GM12891 (cell line): ENCODE measurements at regions not wholly inside any gene's neighbourhood (a gene's known extent, or its start where the extent isn't known, plus 50 kb on each side); places are given as distances from the start of the nearest gene placed in this dataset.

Source experiments
- DNase-seq: peaks from one replicate; pipeline ENCODE4 v3.0.0; 2011; ENCODE audit warnings: low spot score; ENCODE audit not compliant: insufficient read length
- FAIRE-seq: peaks from 2 replicates; lab custom pipeline; 2011; peaks lifted over from hg19 to GRCh38; lab: Jason Lieb, UNC
- PAX5 ChIP-seq: IDR thresholded peaks from 2 replicates; pipeline ENCODE4 v1.6.1; 2011; ENCODE audit warnings: low read length, moderate library complexity, mild to moderate bottlenecking; ENCODE audit not compliant: insufficient read depth, severe bottlenecking
- POLR2A ChIP-seq: IDR thresholded peaks from 2 replicates; pipeline ENCODE4 v1.6.1; 2011; ENCODE audit warnings: low read depth, low read length, control low read depth
- POLR2AphosphoS5 ChIP-seq: IDR thresholded peaks from 2 replicates; pipeline ENCODE4 v1.6.1; 2011; ENCODE audit warnings: low read depth, low read length, control low read depth
- POU2F2 ChIP-seq: IDR thresholded peaks from 2 replicates; pipeline ENCODE4 v1.6.1; 2011; ENCODE audit warnings: low read depth, mild to moderate bottlenecking, control low read depth, low read length, moderate library complexity
- SPI1 ChIP-seq: IDR thresholded peaks from 2 replicates; pipeline ENCODE4 v1.6.1; 2011; ENCODE audit warnings: low read depth, low read length, control low read depth
- TAF1 ChIP-seq: IDR thresholded peaks from 2 replicates; pipeline ENCODE4 v1.6.1; 2011; ENCODE audit warnings: low read depth, low read length, control low read depth

DNA sequence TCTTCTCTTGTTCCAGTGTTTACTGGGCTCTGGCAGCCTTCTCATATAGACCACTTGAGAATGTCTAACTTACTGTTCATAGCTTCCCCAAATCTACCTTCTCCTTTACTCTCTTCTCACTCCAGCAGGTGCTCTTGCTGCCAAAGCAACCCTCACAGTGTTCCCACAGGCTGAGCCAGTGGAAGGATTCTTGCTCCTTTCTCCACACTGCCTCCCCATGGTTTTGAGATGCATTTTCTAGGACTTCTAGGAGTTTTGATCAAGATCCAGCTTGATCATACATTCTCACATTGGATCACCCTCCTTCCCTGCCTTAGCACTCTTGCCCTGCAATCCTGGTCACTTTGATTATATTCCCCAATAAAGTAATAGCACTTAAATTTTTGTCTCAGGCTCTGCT, 230.8 kb downstream of the TMEM47 start:
- no peak for FAIRE-seq
- TF ChIP-seq PAX5 (no peak), POLR2AphosphoS5 (no peak), POLR2A (no peak), POU2F2 (no peak), TAF1 (no peak), SPI1 (no peak)
- no peak for DNase-seq

DNA sequence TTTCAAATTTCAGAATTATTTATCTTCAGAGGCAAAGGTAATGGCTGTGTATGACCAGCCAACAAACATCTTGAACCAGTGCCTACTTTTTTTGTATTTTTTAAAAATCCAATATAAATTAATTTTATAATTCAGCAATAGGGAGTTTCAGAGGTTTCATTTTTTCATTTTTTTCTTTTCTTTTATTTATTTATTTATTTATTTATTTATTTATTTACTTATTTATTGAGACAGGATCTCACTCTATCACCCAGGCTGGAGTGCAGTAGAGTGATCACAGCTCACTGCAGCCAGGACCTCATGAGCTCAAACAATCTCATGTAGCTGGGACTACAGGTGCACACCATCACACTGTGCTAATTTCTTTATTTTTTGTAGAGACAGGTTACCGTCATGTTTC, 250.5 kb downstream of the TMEM47 start:
- TF ChIP-seq PAX5 (no peak), TAF1 (no peak), POLR2AphosphoS5 (no peak), POU2F2 (no peak), POLR2A (no peak), SPI1 (no peak)
- FAIRE-seq (no peak), DNase-seq (no peak)

DNA sequence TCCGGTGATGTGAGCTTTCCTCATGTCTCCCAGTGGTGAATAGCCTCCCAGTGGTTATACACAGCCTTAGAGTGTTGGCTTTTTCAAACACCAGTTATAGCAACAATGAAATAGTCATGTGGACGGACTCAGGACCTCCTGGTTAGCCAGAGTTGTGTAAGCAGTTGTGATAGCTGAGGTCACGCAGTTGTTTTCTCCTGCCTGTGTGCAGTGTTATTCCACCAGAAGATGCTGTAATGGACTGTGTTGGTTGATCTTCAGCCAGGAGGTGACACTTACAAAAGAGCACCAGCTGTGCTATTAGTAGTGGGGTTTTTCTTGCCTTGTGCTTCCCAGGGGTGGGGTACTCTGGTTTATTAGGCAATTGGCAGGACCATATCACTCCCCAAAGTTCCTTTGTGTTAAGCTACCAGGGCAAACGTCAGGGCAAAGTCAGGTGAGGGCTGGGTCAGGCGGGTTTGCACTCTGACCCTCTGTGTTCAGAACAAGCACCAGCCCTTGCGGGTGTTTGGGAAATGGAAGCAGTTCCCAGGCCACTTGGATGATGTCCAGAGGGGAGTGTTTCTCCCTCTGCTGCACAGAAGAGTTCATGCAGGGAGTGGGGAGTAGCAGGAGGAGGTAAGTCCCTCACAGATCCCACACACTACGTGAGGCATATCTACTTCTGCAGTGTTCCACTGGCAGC, 252.6 kb downstream of the TMEM47 start:
- no peak for DNase-seq
- no peak for FAIRE-seq
- no peak for TF ChIP-seq SPI1
- TF ChIP-seq POU2F2: no peak
- no peak for TF ChIP-seq POLR2AphosphoS5
- no peak for TF ChIP-seq POLR2A
- no peak for TF ChIP-seq PAX5

DNA sequence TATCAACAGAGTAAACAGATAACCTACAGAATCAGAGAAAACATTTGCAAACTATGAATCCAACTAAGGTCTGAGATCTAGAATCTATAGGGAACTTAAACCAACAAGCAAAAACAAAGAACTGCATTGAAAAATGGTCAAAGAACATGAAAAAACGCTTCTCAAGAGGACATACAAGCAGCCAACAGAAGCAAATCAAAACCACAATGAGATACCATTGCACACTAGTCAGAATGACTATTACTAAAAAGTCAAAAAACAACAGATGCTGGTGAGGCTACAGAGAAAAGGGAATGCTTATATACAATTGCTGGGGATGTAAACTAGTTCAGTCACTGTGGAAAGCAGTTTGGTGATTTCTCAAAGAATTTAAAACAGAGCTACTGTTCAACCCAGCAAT, 255.7 kb downstream of the TMEM47 start:
- TF ChIP-seq POU2F2 (no peak), POLR2AphosphoS5 (no peak), POLR2A (no peak), PAX5 (no peak), TAF1 (no peak), SPI1 (no peak)
- FAIRE-seq: no peak
- no peak for DNase-seq

DNA sequence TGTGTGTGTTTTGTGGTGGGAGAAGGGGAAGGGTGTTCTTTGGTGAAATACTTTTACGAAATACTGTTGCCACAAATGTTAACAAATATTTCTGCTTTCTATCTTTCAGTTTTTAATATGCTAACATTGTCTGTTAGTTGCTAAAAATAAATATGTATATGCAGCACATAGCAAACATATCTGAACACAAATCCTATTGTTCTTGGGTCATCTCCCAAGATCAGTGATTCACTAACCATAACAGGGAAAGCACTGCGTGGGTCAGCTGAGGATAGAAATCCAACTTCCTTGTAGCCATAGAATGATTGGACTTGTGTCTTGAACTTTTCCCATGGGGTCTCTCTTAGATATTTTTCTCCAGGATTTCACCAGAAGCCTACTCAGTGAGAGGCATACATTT, 250.3 kb upstream of the FAM47A start:
- FAIRE-seq (no peak), DNase-seq (no peak)
- TF ChIP-seq POLR2AphosphoS5: no peak
- TF ChIP-seq SPI1: no peak
- TF ChIP-seq TAF1: no peak
- no peak for TF ChIP-seq POU2F2
- TF ChIP-seq POLR2A: no peak
- no peak for TF ChIP-seq PAX5

- DNase-seq: no peak
- FAIRE-seq: no peak
- TF ChIP-seq POLR2AphosphoS5 (no peak), SPI1 (no peak), TAF1 (no peak), PAX5 (no peak), POLR2A (no peak), POU2F2 (no peak)
These were observed 249.1 kb upstream of the FAM47A start for GRCh38 chrX:34381241-34381640.

- DNase-seq: no peak
- no peak for FAIRE-seq
- TF ChIP-seq TAF1: no peak
- TF ChIP-seq POLR2A: no peak
- no peak for TF ChIP-seq POU2F2
- no peak for TF ChIP-seq SPI1
- TF ChIP-seq PAX5: no peak
- no peak for TF ChIP-seq POLR2AphosphoS5
These were observed 247.8 kb upstream of the FAM47A start for GRCh38 chrX:34379891-34380290.

DNA sequence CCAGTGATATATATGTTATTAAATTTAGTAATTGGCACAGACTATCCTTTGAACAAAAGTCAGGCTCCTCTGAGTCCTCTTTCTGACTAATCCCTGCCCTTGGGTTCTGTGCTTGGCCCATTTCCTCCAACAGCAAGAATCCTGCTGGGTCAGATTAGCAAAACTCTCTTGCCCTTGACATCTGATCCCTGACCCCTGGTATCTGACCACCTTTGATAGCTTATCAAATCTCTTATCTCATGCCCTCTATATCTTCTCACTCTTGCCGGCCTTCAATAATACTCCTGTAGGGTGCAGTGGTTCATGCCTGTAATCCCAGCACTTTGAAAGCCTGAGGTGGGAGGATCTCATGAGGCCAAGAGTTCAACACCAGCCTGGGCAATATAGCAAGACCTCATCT, 245.5 kb upstream of the FAM47A start:
- DNase-seq (no peak), FAIRE-seq (no peak)
- TF ChIP-seq TAF1: no peak
- no peak for TF ChIP-seq POLR2AphosphoS5
- TF ChIP-seq POLR2A: no peak
- no peak for TF ChIP-seq PAX5
- no peak for TF ChIP-seq SPI1
- no peak for TF ChIP-seq POU2F2

GRCh38 chrX:34371754-34372153, 239.6 kb upstream of the FAM47A start:
- FAIRE-seq (no peak), DNase-seq (no peak)
- TF ChIP-seq SPI1: no peak
- no peak for TF ChIP-seq POLR2A
- TF ChIP-seq PAX5: no peak
- no peak for TF ChIP-seq TAF1
- TF ChIP-seq POU2F2: no peak
- TF ChIP-seq POLR2AphosphoS5: no peak
